ENCODE measurements at regions not wholly inside any gene's neighbourhood (a gene's known extent, or its start where the extent isn't known, plus 50 kb on each side); places are given as distances from the start of the nearest gene placed in this dataset.
"Not testable (repeated sequence)": the region's sequence is repeated elsewhere in the genome, so short reads cannot be mapped to it uniquely, and the experiment has no call there.

GRCh38 chr10:36465604-36466379 is 659.6 kb upstream of the ANKRD30A start:
- POLR2A ChIA-PET (ENCODE audit: low non-redundant PET) = no interaction called here
- TF ChIP-seq CTCF (conservative IDR thresholded peaks at IDR 0.05; ENCODE audit: low read depth) = no peak
- DNase-seq (ENCODE audit: low spot score) = no peak
- CTCF ChIA-PET = no interaction called here
- no peak overlapping the region for H3K27ac ChIP-seq

- no peak for TF ChIP-seq CTCF (conservative IDR thresholded peaks at IDR 0.05; ENCODE audit: low read depth)
- CTCF ChIA-PET = interaction anchor here (0.6 kb wide), 2 partner anchors 9 to 11 kb away, joined by 3 read pairs; no protein-coding TSS in a partner anchor
- H3K27ac ChIP-seq = no peak overlapping the region
- POLR2A ChIA-PET (ENCODE audit: low non-redundant PET) = no interaction called here
- DNase-seq (ENCODE audit: low spot score) = no peak
Measured at GRCh38 chr10:36464291-36464690, 661.1 kb upstream of the ANKRD30A start.

GRCh38 chr10:36463390-36463789 is 662.0 kb upstream of the ANKRD30A start:
- no peak for DNase-seq (ENCODE audit: low spot score)
- ChIA-PET POLR2A (ENCODE audit: low non-redundant PET) (no interaction called here), CTCF (interaction anchor here (0.6 kb wide), 1 partner anchor 10 kb away, joined by 3 read pairs; no protein-coding TSS in a partner anchor)
- no peak for TF ChIP-seq CTCF (conservative IDR thresholded peaks at IDR 0.05; ENCODE audit: low read depth)
- no peak overlapping the region for H3K27ac ChIP-seq

- no peak for TF ChIP-seq CTCF (conservative IDR thresholded peaks at IDR 0.05; ENCODE audit: low read depth)
- CTCF ChIA-PET = interaction anchor here (0.7 kb wide), 2 partner anchors 71 to 436 kb away, joined by 3 to 9 read pairs; no protein-coding TSS in a partner anchor
- DNase-seq (ENCODE audit: low spot score) = peak; percentile 50
- POLR2A ChIA-PET (ENCODE audit: low non-redundant PET) = no interaction called here
- no peak overlapping the region for H3K27ac ChIP-seq
Measured at GRCh38 chr10:36462194-36462593, 663.2 kb upstream of the ANKRD30A start.

- POLR2A ChIA-PET (ENCODE audit: low non-redundant PET); DNase-seq (ENCODE audit: low spot score); H3K27ac ChIP-seq; CTCF ChIA-PET: not testable (repeated sequence)
Measured at GRCh38 chr10:36458437-36458836, 667.0 kb upstream of the ANKRD30A start.

- DNase-seq (ENCODE audit: low spot score) = no peak
- H3K27ac ChIP-seq = no peak overlapping the region
- ChIA-PET POLR2A (ENCODE audit: low non-redundant PET) (no interaction called here), CTCF (no interaction called here)
- no peak for TF ChIP-seq CTCF (conservative IDR thresholded peaks at IDR 0.05; ENCODE audit: low read depth)
Measured at GRCh38 chr10:36457751-36458150, 667.6 kb upstream of the ANKRD30A start.

GRCh38 chr10:36455526-36456133 is 669.8 kb upstream of the ANKRD30A start:
- TF ChIP-seq CTCF (conservative IDR thresholded peaks at IDR 0.05; ENCODE audit: low read depth) = no peak
- DNase-seq (ENCODE audit: low spot score) = no peak
- POLR2A ChIA-PET (ENCODE audit: low non-redundant PET) = no interaction called here
- CTCF ChIA-PET = interaction anchor here (0.7 kb wide), 1 partner anchor 9 kb away, joined by 3 read pairs; no protein-coding TSS in a partner anchor
- H3K27ac ChIP-seq = no peak overlapping the region

Data from RWPE1 (cell line).